LHCN-M2 (cell line): ENCODE measurements at regions not wholly inside any gene's neighbourhood (a gene's known extent, or its start where the extent isn't known, plus 50 kb on each side); places are given as distances from the start of the nearest gene placed in this dataset.

Experiments
- DNase-seq: peaks from one replicate; pipeline ENCODE4 v3.0.0-alpha.2; 2012; ENCODE audit warnings: low read depth

- DNase-seq: no peak
Observed at GRCh38 chr10:129096065-129096984, 370.7 kb upstream of the MGMT start.

- no peak for DNase-seq
Observed at GRCh38 chr10:129097776-129098330, 369.2 kb upstream of the MGMT start.

GRCh38 chr10:129098517-129098916, 368.5 kb upstream of the MGMT start:
- DNase-seq: no peak

GRCh38 chr10:129099486-129099885, 367.6 kb upstream of the MGMT start:
- no peak for DNase-seq

- DNase-seq: no peak
Observed at GRCh38 chr10:129099992-129100391, 367.0 kb upstream of the MGMT start.

GRCh38 chr10:129101232-129101980, 365.6 kb upstream of the MGMT start:
- no peak for DNase-seq

- no peak for DNase-seq
Observed at GRCh38 chr10:129102906-129103693, 363.9 kb upstream of the MGMT start.

GRCh38 chr10:129104266-129105045, 362.6 kb upstream of the MGMT start:
- DNase-seq: no peak

- DNase-seq: no peak
Observed at GRCh38 chr10:129105266-129105665, 361.8 kb upstream of the MGMT start.

GRCh38 chr10:129106314-129106713, 360.7 kb upstream of the MGMT start:
- no peak for DNase-seq

- no peak for DNase-seq
Observed at GRCh38 chr10:129107525-129107924, 359.5 kb upstream of the MGMT start.

GRCh38 chr10:129108378-129108777, 358.7 kb upstream of the MGMT start:
- DNase-seq: no peak

GRCh38 chr10:129108994-129109393, 358.0 kb upstream of the MGMT start:
- no peak for DNase-seq

- DNase-seq: no peak
Observed at GRCh38 chr10:129110780-129111179, 356.3 kb upstream of the MGMT start.

- no peak for DNase-seq
Observed at GRCh38 chr10:129111922-129112321, 355.1 kb upstream of the MGMT start.

GRCh38 chr10:129114588-129114987, 352.5 kb upstream of the MGMT start:
- DNase-seq: no peak

- no peak for DNase-seq
Observed at GRCh38 chr10:129116371-129116770, 350.7 kb upstream of the MGMT start.

- no peak for DNase-seq
Observed at GRCh38 chr10:129120441-129120840, 346.6 kb upstream of the MGMT start.

GRCh38 chr10:129122846-129123245, 344.2 kb upstream of the MGMT start:
- no peak for DNase-seq

- no peak for DNase-seq
Observed at GRCh38 chr10:129123428-129123827, 343.6 kb upstream of the MGMT start.

- no peak for DNase-seq
Observed at GRCh38 chr10:129126982-129127381, 340.1 kb upstream of the MGMT start.
